ENCODE measurements at regions not wholly inside any gene's neighbourhood (a gene's known extent, or its start where the extent isn't known, plus 50 kb on each side); places are given as distances from the start of the nearest gene placed in this dataset.

DNA sequence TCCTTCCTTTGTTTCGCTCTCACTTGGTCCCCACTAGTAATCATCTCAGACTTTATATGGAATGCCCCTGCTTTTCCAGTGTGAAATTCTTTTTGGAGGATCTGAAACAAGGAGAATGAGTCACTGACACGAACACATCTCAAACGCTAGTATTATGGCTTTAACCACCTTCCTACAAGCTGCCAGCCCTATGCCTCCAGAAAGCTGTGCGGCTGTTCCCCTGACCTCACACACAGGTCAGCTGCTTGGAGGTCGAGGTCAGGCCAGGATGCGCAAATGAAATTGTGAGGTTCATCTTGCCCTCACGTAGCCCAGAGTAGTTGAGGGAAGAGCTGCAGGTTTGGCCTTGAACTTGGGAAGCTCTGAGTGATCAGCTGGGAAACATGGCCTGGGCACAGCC, 449.8 kb downstream of the FGF9 start:
- POLR2A ChIA-PET: interaction anchor here (0.7 kb wide), 1 partner anchor 33 kb away, joined by 3 read pairs; no protein-coding TSS in a partner anchor
- Histone ChIP-seq H3K9ac (ENCODE audit: insufficient read depth in 1 of 2, low read depth in 2 of 2, low read length in 2 of 2) (no peak overlapping the region), H4K20me1 (replicated peaks; ENCODE audit: control insufficient read depth, insufficient read depth, low read length) (no peaks in the 10 kb centered on the region), H3K9me1 (ENCODE audit: control insufficient read depth, insufficient read depth, low read length) (no peaks in the 10 kb centered on the region), H3K9me3 (replicated peaks; ENCODE audit: control insufficient read depth, insufficient read depth, low read depth, low read length) (no peaks in the 10 kb centered on the region), H2AFZ (ENCODE audit: low read depth, low read length) (no peak overlapping the region), H3K4me3 (no peak overlapping the region), H3K4me2 (ENCODE audit: insufficient read depth, low read length) (no peak overlapping the region), H3K27me3 (ENCODE audit: control insufficient read depth in 2 of 2, insufficient read depth in 2 of 2, low read length in 2 of 2) (no peaks in the 10 kb centered on the region), H3K79me2 (ENCODE audit: control insufficient read depth, insufficient read depth, low read length) (no peaks in the 10 kb centered on the region), H3K36me3 (ENCODE audit: control insufficient read depth, insufficient read depth, low read length) (no peaks in the 10 kb centered on the region), H3K4me1 (replicated peaks in 1 of 2; ENCODE audit: control insufficient read depth in 2 of 2, insufficient read depth in 2 of 2, low read length in 2 of 2) (no peaks in the 10 kb centered on the region), H3K27ac (ENCODE audit: extremely low read depth, low read depth, low read length) (no peak overlapping the region)
- CTCF ChIA-PET (ENCODE audit: low intra/inter-chr PET ratio): no interaction called here
- DNase-seq (ENCODE audit: extremely low read depth in 1 of 4, low spot score in 3 of 4) (no peak), FAIRE-seq (no peak), ATAC-seq (no peak)
- in situ Hi-C loops (cut with MboI) (no loop called here), intact Hi-C loops (cut with micrococcal nuclease) (no loop called here)
- BruUV-seq (replicated peaks): no TSS peak
- TF ChIP-seq CBX2 (IDR thresholded peaks at IDR 0.05; ENCODE audit: insufficient read depth, low read length, poor library complexity, severe bottlenecking): no peak
- no peak for TF ChIP-seq ZBTB49 (CRISPR knock-in tag; IDR thresholded peaks at IDR 0.05; ENCODE audit: borderline replicate concordance)
- no peak for TF ChIP-seq RBM34 (IDR thresholded peaks at IDR 0.05; ENCODE audit: borderline replicate concordance, insufficient read depth, low read length)
- TF ChIP-seq, protein P1, sequence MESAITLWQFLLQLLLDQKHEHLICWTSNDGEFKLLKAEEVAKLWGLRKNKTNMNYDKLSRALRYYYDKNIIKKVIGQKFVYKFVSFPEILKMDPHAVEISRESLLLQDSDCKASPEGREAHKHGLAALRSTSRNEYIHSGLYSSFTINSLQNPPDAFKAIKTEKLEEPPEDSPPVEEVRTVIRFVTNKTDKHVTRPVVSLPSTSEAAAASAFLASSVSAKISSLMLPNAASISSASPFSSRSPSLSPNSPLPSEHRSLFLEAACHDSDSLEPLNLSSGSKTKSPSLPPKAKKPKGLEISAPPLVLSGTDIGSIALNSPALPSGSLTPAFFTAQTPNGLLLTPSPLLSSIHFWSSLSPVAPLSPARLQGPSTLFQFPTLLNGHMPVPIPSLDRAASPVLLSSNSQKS (CRISPR knock-in tag; IDR thresholded peaks at IDR 0.05): no peak
- TF ChIP-seq CBX3 (IDR thresholded peaks at IDR 0.05; ENCODE audit: borderline replicate concordance in 1 of 2, low read length in 2 of 2): no peak
- TF ChIP-seq GTF2A2 (tag; IDR thresholded peaks at IDR 0.05): no peak
- TF ChIP-seq LARP7 (IDR thresholded peaks at IDR 0.05): no peak
- TF ChIP-seq TBL1XR1 (IDR thresholded peaks at IDR 0.05; ENCODE audit: low read length in 2 of 2): no peak
- TF ChIP-seq SMAD3 (CRISPR knock-in tag; conservative IDR thresholded peaks at IDR 0.05): no peak
- WGBS (ENCODE audit: insufficient coverage, low coverage, missing lambda C conversion rate): 2% methylated on average over 6 of the region's 7 CpGs
